WI38 (cell line): ENCODE measurements at regions not wholly inside any gene's neighbourhood (a gene's known extent, or its start where the extent isn't known, plus 50 kb on each side); places are given as distances from the start of the nearest gene placed in this dataset.
A peak's percentile ranks its signal among the peaks of the same experiment; 100 is the strongest.

ENCODE experiments used
- H3K4me3 ChIP-seq: 2 replicates; pipeline ENCODE4 v1.5.1; 2011; ENCODE audit warnings: low read depth, mild to moderate bottlenecking, control low read depth, low read length
- TF ChIP-seq, protein P1 (sequence below): IDR thresholded peaks from 2 replicates; pipeline ENCODE4 v1.5.1; 2012; ENCODE audit warnings: low read depth, mild to moderate bottlenecking, control low read depth, low read length

GRCh38 chr6:18586133-18586532 is 199.0 kb downstream of the RNF144B start:
- TF ChIP-seq, protein P1, sequence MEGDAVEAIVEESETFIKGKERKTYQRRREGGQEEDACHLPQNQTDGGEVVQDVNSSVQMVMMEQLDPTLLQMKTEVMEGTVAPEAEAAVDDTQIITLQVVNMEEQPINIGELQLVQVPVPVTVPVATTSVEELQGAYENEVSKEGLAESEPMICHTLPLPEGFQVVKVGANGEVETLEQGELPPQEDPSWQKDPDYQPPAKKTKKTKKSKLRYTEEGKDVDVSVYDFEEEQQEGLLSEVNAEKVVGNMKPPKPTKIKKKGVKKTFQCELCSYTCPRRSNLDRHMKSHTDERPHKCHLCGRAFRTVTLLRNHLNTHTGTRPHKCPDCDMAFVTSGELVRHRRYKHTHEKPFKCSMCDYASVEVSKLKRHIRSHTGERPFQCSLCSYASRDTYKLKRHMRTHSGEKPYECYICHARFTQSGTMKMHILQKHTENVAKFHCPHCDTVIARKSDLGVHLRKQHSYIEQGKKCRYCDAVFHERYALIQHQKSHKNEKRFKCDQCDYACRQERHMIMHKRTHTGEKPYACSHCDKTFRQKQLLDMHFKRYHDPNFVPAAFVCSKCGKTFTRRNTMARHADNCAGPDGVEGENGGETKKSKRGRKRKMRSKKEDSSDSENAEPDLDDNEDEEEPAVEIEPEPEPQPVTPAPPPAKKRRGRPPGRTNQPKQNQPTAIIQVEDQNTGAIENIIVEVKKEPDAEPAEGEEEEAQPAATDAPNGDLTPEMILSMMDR = no peak
- H3K4me3 ChIP-seq = no peak overlapping the region

DNA sequence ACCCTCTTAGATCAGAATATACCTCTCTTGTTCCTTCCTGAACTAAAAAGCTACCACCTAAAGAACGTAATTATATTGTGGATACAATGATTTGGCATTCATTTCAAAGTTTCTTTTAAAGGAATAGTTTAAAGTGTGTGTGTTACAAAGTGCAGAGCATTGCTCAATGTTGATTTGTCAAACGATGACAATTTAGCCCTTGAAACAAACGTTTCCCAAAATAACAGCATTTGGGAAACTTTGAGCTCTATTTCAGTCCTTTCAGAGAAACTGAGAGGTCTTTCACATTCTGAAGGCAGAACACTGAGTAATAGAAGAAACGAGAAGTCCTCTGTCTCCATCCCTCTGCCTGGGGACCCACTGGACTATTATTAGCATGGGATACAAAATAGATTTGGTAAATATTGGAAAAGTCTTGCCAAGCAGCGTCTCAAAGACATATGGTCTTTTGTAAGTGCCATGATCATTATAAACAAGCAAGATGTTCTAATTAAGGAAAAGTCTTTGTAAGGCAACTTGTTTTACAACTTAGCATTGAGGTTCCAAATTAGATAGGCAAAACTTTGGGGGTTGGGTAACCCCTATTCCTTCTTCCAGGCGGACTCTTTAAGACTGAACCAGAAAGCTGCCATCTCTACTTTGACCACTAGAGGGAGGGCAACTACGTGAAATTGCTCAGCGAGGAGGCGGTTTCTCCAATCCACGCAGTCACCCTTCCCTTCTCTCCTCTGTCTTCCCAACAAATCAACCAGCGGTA is 208.8 kb downstream of the RNF144B start:
- H3K4me3 ChIP-seq = no peak overlapping the region
- TF ChIP-seq, protein P1 = peak; percentile 92

- TF ChIP-seq, protein P1 = no peak
- no peak overlapping the region for H3K4me3 ChIP-seq
Observed at GRCh38 chr6:18596531-18596835, 209.3 kb downstream of the RNF144B start.

- H3K4me3 ChIP-seq = no peak overlapping the region
- TF ChIP-seq, protein P1 = no peak
Observed at GRCh38 chr6:18598551-18599264, 211.6 kb downstream of the RNF144B start.

DNA sequence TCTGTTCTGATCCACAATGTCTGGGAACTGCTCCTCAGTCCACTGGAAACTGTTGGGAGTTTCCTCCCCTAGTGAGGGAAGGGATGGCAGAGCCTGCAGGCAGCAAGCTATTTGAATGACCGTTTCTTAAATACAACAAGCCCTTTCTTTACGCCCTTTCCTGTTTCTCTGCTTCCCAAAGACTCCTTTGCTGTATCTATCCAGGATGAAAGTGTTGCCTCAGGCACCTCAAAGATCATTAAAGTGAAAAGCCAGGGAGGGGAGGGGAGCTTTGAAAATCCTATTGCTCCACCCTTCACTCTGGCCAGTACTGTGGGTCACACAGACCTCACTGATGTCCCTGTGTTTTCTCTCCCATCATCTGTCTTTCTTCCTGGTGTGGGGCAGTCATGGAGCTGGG is 213.1 kb downstream of the RNF144B start:
- H3K4me3 ChIP-seq = no peak overlapping the region
- TF ChIP-seq, protein P1 = no peak

- TF ChIP-seq, protein P1 = no peak
- H3K4me3 ChIP-seq = no peak overlapping the region
Observed at GRCh38 chr6:18601516-18602020, 214.4 kb downstream of the RNF144B start.

DNA sequence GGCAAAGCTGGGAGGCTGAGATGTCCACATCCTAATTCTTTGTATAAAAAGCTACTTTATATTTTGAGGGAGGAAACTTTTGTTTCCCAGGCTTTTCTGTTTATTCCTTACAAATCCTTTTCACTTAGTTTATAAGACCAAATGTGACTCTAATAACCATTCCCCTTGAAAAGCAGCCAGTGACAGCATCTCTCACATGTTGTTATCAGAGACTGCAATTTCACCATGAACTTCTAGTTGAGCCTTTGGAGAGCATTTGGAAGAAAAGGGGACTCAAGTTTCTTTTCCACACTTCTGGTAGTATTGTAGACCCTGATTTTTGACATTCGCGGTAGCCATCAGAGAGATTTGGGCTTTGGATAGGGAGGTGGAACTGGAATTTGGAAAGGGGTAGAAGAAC is 215.8 kb downstream of the RNF144B start:
- H3K4me3 ChIP-seq = no peak overlapping the region
- TF ChIP-seq, protein P1 = no peak
